NCI-H524 (cell line): ENCODE measurements at regions not wholly inside any gene's neighbourhood (a gene's known extent, or its start where the extent isn't known, plus 50 kb on each side); places are given as distances from the start of the nearest gene placed in this dataset.

Experiments used
- DNase-seq, 2 experiments: peaks; one replicate each; lab custom pipeline; 2025; lab: John Stamatoyannopoulos, UW

DNA sequence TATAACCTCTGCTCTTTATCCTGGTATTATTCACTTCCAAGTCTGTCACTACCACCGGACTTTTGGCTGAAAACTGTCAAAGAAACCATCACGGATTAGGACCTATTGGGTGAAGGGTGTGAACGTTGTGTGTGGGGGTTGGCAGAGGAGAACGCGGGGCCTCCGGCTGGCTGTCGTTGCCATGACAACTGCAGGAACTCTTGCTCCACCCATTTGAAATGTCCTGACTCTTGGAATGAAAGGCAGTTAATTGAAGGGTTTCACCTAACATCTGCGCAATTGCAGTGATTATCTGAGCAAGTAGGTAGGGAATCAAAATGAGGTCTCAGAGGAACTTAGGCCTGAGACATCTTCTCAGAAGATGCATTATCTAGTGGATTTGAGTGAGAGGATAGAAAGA, 60.9 kb upstream of the CLMP start:
- peak; percentile 22 to 68 for DNase-seq

DNA sequence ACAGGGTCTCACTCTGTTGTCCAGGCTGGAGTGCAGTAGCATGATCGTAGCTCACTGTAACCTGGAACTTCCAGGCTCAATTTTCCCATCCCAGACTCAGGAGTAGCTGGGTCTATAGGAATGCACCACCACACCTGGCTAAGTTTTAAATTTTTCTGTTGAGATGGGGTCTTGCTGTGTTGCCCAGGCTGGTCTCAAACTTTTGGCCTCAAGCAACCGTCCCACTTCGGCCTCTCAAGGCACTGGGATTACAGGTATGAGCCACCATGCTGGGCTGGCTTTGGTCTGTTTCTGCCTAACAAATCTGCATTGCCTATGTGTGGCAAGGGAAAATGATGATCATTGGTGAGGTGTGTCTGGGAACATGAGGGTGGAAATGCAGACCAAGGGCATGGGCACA, 59.3 kb upstream of the CLMP start:
- no peak for DNase-seq

GRCh38 chr11:123253911-123254310, 58.9 kb upstream of the CLMP start:
- peak; percentile 31 to 72 for DNase-seq

DNA sequence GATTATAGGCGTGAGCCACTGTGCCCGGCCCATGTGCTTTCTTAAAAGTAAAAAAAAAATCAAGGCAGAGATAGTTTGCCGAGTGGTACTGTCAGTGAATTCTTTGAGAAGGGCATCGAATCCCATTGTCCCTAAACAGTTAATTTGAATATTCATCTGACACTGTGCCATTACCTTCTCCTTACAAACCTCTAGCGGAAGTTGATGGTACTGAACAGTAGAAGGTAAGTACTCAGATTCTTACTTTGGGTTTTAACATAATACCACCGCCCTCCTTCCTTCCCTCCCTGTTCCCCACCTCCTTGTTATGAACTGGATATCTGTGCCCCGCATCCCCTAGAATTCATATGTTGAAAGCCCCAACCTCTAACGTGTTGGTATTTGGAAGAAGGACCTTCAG, 58.2 kb upstream of the CLMP start:
- no peak for DNase-seq

DNA sequence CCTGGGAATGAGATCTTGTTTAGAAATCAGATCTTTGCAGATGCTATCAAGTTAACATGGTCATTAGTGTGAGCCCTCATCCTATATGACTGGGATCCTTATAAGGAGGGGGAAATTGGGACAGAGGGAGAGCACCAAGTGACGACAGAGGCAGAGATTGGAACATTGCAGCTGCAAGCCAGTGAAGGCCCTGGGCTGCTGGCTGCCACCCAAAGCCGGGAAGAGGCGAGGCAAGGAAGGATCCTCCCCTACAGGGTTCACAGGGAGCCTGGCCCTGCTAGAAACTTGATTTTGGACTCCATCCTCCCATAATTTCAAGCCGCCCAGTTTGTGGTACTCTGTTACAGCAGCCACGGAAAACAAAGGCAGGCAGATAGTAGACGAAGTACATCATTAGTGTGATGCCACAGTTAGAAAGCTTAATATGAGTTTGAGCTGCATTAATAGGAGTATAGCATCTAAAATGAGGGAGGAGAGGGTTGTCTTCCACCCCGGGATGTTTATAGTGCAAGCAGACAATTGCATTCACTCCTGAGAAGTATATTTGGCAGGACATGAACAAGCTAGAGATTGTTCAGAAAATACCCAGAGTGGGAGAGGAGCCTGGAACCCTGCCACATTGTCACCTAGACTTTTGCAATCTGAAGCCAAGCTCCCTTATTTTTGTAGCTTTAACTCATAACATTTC, 56.8 kb upstream of the CLMP start:
- no peak for DNase-seq

DNA sequence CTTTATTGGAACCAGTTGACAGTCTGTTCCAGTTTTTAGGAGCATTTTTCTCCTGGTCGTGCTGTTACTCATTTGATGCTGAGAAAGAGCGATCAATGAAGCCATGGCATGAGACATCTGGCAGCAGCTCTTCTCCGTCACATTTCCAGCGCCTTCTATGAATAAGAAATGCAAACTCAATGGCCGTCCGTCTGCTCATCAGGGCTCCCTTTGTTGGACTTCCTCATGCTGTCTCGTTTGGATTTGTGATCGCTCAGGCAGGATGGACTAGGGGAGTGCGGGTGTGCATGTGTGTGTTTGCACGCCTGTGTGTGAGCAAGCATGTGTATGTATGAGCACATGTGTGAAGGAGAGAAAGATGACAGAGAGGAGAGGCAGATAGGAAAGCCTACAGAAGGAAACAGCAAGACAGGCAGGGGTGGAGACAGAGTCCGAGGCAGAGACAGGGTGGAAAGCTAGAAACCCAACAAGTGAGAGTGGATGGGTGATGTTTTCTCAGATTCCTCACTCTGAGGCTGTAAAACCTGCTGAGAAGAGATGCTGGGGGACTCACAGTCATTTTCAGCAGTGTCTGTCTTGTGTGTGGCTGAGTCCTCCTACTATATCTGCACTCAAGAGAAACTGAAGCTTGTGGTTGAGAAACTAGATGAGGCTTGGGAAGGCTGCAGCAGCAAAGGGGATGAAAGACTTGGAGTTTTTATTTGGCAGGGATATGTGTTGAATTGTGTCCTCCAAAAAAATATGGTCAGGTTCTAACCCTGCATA, 56.0 kb upstream of the CLMP start:
- no peak for DNase-seq

GRCh38 chr11:123249354-123249753, 54.3 kb upstream of the CLMP start:
- DNase-seq = peak in 1 of 2 experiments; percentile 13

DNA sequence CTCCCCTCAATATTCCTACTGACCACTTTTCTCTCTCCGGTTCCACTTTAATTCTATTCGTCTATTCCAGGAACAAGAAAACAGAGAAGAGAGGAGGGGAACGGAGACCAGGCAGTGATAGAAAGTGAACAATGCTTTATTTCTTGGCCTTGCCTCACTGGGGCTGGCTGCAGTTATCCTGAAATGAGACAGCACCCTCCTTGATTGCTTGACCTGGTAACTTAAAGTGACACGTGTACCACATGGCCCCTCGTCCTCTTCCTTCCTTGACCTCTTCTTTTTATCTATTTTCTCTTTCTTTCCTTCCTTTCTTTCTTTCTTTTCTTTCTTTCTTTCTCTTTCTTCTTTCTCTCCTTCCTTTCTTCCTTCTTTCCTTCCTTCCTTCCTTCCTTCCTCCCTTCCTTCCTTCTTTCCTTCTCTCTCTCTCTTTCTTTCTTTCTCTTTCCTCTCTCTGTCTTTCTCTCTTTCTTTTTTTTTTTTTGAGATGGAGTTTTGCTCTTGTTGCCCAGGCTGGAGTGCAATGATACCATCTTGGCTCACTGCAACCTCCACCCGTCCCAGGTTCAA, 52.8 kb upstream of the CLMP start:
- DNase-seq = no peak

DNA sequence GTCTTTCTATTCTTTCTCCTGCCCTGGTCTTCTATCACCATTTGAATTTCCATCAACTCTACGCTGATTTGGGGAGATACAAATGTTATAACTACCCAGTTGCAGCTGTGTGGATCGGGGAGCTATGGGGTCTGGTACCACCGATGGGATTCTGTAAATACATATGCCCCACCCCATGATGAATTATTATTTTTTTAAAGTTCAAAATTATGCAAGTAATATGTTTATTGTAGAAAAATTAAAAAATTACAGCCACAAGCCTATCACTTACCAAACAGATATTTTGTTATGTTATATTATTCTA, 52.4 kb upstream of the CLMP start:
- no peak for DNase-seq

GRCh38 chr11:123246749-123247495, 51.9 kb upstream of the CLMP start:
- peak; percentile 28 to 72 for DNase-seq

GRCh38 chr11:123245567-123245966, 50.5 kb upstream of the CLMP start:
- DNase-seq = no peak
